Right lobe of liver (tissue), 6 donors: ENCODE measurements at regions not wholly inside any gene's neighbourhood (a gene's known extent, or its start where the extent isn't known, plus 50 kb on each side); places are given as distances from the start of the nearest gene placed in this dataset.
A peak's percentile ranks its signal among the peaks of the same experiment; 100 is the strongest.

Experiments used
- ATAC-seq, 4 donors: fragments of 200-7000 bp; cut with Tn5 transposase; one replicate each; pipeline ENCODE4 v1.9.1; 2020; ENCODE audit warnings: mild to moderate bottlenecking in 4 of 4, moderate library complexity in 4 of 4
- DNase-seq, 3 donors: peaks; one replicate each; pipeline ENCODE4 v3.0.0-alpha.2; 2020
- H3K27ac ChIP-seq, 3 donors: fragments of 200-600 bp; one replicate each; pipeline ENCODE4 v1.8.0; 2022
- H3K27me3 ChIP-seq, 2 donors: fragments of 200-600 bp; one replicate each; pipeline ENCODE4 v1.8.0; 2022
- H3K36me3 ChIP-seq, 4 donors: fragments of 200-600 bp; sonication (generic) in 1 of 4; one replicate each; pipeline versions ENCODE4 v1.5.1 to v1.8.0; 2017 to 2022; ENCODE audit warnings: control low read depth in 1 of 4
- H3K4me1 ChIP-seq, 4 donors: fragments of 200-600 bp; sonication (generic) in 1 of 4; one replicate each; pipeline versions ENCODE4 v1.5.1 to v1.8.0; 2017 to 2022; ENCODE audit warnings: control low read depth in 1 of 4
- H3K4me3 ChIP-seq, 3 donors: fragments of 200-600 bp; one replicate each; pipeline ENCODE4 v1.8.0; 2022
- H3K9me3 ChIP-seq, 4 donors: fragments of 200-600 bp; sonication (generic) in 1 of 4; one replicate each; pipeline versions ENCODE4 v1.5.1 to v1.8.0; 2017 to 2022; ENCODE audit warnings: control low read depth in 1 of 4
- POLR2A ChIP-seq: fragments of 450-650 bp; IDR thresholded peaks from one replicate; pipeline ENCODE4 v1.6.1; 2017; ENCODE audit warnings: antibody characterized with exemption, mild to moderate bottlenecking
- WGBS: methylation state at CpG from one replicate; pipeline ENCODE4 v1.1.6; 2018; ENCODE audit warnings: low coverage, low lambda C conversion rate; ENCODE audit not compliant: insufficient coverage; ENCODE audit errors: missing lambda C conversion rate; 5-methylcytosine and 5-hydroxymethylcytosine counted together
- intact Hi-C, 2 donors: fragments of 100-400 bp; cut with DNase I; formaldehyde crosslinking; loops; one replicate each; pipeline versions ENCODE4 v1.11.2 to v1.14.1; 2022
- TF ChIP-seq, protein P1 (sequence below), 4 donors: fragments of 200-600 bp in 3 of 4; fragments of 450-650 bp in 1 of 4; IDR thresholded peaks; one replicate each; pipeline versions ENCODE4 v1.5.1 to v1.8.0; 2016 to 2022; ENCODE audit warnings: antibody characterized with exemption in 4 of 4, mild to moderate bottlenecking in 2 of 4
- donor health status: DM: no; HTN: yes; CAD: no.
- donor health status: DM: no; HTN: no; CAD: no.
- donor health status: DM: no; HTN: no; CAD: no.
- donor health status: DM: no; HTN: yes; CAD: no.
- donor health status: DM: no; HTN: yes; CAD: no.

DNA sequence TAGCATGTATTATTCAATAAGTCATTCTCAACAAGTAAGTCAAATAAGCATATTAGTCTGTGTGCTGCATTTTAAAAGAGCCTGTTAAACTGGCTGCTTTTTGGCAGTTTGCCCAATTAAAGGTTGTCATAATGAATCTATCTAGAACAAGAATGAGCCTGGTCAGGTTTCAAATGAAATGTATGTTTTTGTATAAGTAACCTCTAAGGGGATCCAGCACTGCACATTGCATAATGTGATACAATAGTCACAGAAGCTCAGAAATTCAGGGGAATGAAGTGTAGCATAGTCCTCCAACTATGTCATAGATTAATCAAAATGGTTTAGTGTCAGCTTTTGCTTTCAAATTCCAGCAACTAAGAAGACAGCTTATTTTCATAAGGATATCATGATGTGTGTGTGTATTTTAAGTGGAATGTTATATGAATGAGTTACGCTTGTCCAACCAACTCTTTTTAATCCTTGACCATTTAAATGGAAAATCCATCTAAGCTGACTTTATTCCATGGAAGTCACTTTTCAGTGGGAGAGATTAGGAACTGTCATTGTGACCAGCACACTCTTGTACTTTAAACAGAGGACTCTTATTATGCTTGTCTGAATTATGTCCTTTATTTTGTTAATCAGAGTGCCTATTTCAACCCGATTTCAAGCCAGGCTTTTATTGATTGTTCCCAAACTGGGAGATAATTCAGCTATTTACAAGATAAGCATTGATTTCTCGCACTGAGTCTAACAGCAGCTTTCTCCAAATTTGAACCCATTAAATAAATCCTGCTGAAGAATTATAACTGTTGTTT is 283.9 kb upstream of the ADAMTSL1 start:
- peaks cover 0 to 10% of the 10 kb centered on the region in 2 donors for H3K27me3 ChIP-seq
- ATAC-seq: peak; percentile 86 to 91 (median 88)
- no peaks in the 10 kb centered on the region for H3K9me3 ChIP-seq
- no peak overlapping the region for H3K27ac ChIP-seq
- H3K4me1 ChIP-seq: peaks cover 0 to 18% (median 5%) of the 10 kb centered on the region in 4 donors
- intact Hi-C loops: no loop called here
- no peaks in the 10 kb centered on the region for H3K36me3 ChIP-seq
- no peak for DNase-seq
- TF ChIP-seq POLR2A: no peak
- TF ChIP-seq, protein P1, sequence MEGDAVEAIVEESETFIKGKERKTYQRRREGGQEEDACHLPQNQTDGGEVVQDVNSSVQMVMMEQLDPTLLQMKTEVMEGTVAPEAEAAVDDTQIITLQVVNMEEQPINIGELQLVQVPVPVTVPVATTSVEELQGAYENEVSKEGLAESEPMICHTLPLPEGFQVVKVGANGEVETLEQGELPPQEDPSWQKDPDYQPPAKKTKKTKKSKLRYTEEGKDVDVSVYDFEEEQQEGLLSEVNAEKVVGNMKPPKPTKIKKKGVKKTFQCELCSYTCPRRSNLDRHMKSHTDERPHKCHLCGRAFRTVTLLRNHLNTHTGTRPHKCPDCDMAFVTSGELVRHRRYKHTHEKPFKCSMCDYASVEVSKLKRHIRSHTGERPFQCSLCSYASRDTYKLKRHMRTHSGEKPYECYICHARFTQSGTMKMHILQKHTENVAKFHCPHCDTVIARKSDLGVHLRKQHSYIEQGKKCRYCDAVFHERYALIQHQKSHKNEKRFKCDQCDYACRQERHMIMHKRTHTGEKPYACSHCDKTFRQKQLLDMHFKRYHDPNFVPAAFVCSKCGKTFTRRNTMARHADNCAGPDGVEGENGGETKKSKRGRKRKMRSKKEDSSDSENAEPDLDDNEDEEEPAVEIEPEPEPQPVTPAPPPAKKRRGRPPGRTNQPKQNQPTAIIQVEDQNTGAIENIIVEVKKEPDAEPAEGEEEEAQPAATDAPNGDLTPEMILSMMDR (IDR thresholded peaks at IDR 0.05): no peak
- no peak overlapping the region for H3K4me3 ChIP-seq
- 25% methylated on average over 3 of the region's 3 CpGs for WGBS

DNA sequence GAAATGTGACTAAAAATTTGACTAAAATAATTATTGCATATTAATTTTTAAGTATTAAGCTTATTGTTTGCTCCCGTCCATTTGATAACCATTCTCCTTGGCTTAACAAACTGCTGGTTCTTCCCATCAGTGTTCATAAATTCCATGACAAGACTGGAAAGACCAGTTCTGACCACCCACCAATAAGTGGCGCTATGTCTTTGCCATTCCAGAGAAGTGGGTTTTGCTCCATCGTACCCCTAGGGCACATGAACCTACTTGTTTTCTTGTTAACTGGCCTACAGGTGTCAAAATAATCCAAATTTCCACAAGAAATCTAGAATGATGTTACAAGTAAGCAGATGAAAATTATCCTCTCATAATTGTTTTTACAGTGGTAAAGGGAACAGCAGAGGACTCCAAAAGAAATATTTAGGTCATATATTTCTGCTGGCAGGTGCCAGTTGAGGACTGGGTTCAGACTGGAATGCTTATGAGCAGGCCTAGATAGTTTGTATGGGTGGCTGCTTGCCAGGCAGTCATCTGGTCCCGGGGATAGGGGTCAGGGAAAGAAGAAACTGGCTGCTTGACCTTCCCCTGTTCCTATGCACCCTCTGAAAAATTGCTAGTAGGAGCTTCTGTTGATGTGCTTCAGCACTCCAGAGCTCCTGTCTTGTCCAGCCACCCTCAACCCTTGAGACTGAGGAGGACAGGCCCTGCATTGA is 283.1 kb upstream of the ADAMTSL1 start:
- intact Hi-C loops: no loop called here
- Histone ChIP-seq H3K36me3 (no peaks in the 10 kb centered on the region), H3K4me3 (no peak overlapping the region), H3K4me1 (peaks cover 0 to 18% (median 5%) of the 10 kb centered on the region in 4 donors), H3K27me3 (peaks cover 0 to 10% of the 10 kb centered on the region in 2 donors), H3K27ac (no peak overlapping the region), H3K9me3 (no peaks in the 10 kb centered on the region)
- peak; percentile 33 to 47 (median 42) for ATAC-seq
- peak; percentile 19 to 55 (median 44) for DNase-seq
- WGBS: 18% methylated on average over 4 of the region's 4 CpGs
- no peak for TF ChIP-seq POLR2A
- TF ChIP-seq, protein P1 (IDR thresholded peaks at IDR 0.05): peak in 1 of 4 donors; percentile 7

DNA sequence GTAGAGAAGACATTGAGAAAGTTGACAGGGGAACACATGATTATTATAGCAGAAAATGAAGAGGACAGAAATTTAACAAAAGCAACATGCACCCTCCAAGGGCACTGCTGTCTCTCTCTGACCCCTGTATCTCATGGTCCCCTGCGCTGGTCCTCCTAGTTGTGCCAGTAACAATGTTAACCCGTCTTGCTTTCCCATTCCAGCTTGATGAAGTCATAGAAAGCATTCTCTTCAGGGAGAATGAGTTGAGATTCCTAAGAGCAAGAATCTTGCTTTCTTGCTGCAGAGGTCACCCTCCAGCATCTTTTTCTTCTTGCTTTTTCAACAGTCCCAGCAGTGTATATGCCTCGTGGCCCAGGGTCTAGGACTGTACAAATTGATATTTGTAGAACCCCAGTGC is 279.6 kb upstream of the ADAMTSL1 start:
- no peak for ATAC-seq
- intact Hi-C loops: no loop called here
- DNase-seq: no peak
- Histone ChIP-seq H3K9me3 (no peaks in the 10 kb centered on the region), H3K4me1 (peaks cover 0 to 18% (median 5%) of the 10 kb centered on the region in 4 donors), H3K27ac (no peak overlapping the region), H3K36me3 (no peaks in the 10 kb centered on the region), H3K27me3 (peaks cover 0 to 6% of the 10 kb centered on the region in 2 donors), H3K4me3 (no peak overlapping the region)
- WGBS: 31% methylated on average over 3 of the region's 3 CpGs
- no peak for TF ChIP-seq POLR2A
- TF ChIP-seq, protein P1 (IDR thresholded peaks at IDR 0.05): no peak

DNA sequence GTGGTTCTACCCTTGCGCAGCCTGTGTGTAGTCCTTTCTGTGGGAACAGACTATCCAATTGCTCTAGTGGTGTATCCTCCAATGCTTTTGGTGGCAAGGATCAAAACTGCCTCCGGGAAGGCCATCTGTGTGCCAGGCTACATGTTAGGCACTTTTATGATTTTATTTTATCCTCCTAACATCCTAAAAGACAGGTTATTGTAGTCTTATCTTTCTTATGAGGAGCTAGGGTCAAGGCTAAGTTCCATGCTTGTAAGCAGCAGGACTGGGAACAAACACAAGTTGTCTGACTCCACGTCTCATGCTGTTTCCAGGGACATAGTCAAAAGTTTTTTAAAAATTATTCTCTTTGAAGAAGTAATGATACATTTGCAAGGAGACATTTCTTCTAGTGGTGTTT is 278.7 kb upstream of the ADAMTSL1 start:
- Histone ChIP-seq H3K4me3 (no peak overlapping the region), H3K4me1 (peaks cover 0 to 11% (median 5%) of the 10 kb centered on the region in 4 donors), H3K36me3 (no peaks in the 10 kb centered on the region), H3K9me3 (no peaks in the 10 kb centered on the region), H3K27ac (no peak overlapping the region), H3K27me3 (peaks cover 0 to 6% of the 10 kb centered on the region in 2 donors)
- WGBS: 76% methylated on average over 3 of the region's 3 CpGs
- ATAC-seq: no peak
- intact Hi-C loops: no loop called here
- TF ChIP-seq POLR2A: no peak
- TF ChIP-seq, protein P1 (IDR thresholded peaks at IDR 0.05): no peak
- no peak for DNase-seq
